ENCODE measurements at regions not wholly inside any gene's neighbourhood (a gene's known extent, or its start where the extent isn't known, plus 50 kb on each side); places are given as distances from the start of the nearest gene placed in this dataset.
"Not testable (repeated sequence)": the region's sequence is repeated elsewhere in the genome, so short reads cannot be mapped to it uniquely, and the experiment has no call there.

DNA sequence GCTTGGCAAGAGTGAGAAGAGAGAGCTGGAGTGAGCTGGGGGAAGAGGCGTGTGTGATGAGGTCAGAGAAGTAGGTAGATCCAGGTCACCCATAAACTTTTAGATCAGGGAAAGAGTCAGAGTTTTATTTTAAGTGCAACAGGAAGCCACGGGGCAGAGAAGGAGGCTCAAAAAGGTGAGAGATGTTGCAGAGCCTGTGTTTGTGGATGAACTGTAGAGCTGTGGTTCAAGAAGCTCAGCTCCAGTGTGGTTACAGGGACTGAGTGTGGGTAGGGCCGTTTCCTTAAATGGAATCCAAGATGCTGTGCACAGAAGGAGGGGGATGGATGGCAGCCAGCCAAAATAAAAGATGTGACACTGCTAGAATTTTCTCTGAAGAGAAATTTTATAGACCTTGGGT, 337.2 kb downstream of the SATB1 start:
- FAIRE-seq, result no peak
- Histone ChIP-seq H3K27ac (ENCODE audit: low read depth in 2 of 2, low read length in 2 of 2) (no peak overlapping the region), H3K9ac (ENCODE audit: low read length in 3 of 3) (no peak overlapping the region), H3K36me3 (ENCODE audit: control insufficient read depth in 2 of 3, insufficient read depth in 3 of 3, low read length in 3 of 3) (no peaks in the 10 kb centered on the region), H3K9me3 (ENCODE audit: control insufficient read depth in 2 of 3, insufficient read depth in 1 of 3, low read length in 3 of 3) (no peaks in the 10 kb centered on the region), H3K4me1 (ENCODE audit: control insufficient read depth in 2 of 3, insufficient read depth in 2 of 3, low read depth in 1 of 3, low read length in 3 of 3) (no peaks in the 10 kb centered on the region), H3K4me3 (ENCODE audit: low read length in 3 of 3) (no peak overlapping the region), H3K27me3 (ENCODE audit: control insufficient read depth, insufficient read depth, low read length) (no peaks in the 10 kb centered on the region)
- TF ChIP-seq, protein P1, sequence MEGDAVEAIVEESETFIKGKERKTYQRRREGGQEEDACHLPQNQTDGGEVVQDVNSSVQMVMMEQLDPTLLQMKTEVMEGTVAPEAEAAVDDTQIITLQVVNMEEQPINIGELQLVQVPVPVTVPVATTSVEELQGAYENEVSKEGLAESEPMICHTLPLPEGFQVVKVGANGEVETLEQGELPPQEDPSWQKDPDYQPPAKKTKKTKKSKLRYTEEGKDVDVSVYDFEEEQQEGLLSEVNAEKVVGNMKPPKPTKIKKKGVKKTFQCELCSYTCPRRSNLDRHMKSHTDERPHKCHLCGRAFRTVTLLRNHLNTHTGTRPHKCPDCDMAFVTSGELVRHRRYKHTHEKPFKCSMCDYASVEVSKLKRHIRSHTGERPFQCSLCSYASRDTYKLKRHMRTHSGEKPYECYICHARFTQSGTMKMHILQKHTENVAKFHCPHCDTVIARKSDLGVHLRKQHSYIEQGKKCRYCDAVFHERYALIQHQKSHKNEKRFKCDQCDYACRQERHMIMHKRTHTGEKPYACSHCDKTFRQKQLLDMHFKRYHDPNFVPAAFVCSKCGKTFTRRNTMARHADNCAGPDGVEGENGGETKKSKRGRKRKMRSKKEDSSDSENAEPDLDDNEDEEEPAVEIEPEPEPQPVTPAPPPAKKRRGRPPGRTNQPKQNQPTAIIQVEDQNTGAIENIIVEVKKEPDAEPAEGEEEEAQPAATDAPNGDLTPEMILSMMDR (IDR thresholded peaks at IDR 0.05; ENCODE audit: borderline replicate concordance, extremely low read depth, insufficient read depth), result no peak
- intact Hi-C loops (cut with DNase I), result no loop called here
- no peak for DNase-seq

DNA sequence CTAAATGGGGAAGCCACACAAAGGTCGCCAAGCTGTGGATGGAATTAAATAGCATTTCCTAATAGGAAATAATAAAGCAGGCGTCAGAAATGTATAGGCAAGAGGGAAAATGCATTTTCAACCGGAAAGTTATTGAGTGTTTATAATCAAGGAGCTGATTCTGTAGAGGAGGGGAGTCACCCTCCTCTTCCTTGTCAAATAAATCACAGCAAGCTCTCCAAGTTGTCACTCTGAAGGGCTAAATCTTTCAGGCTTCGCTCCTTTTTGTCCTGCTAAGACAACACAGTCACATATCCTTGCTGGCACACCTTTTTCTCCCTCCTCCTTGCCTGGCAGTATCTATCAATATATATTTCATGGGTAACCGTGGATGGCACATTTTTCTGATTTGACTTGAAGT, 338.4 kb downstream of the SATB1 start:
- TF ChIP-seq, protein P1 (IDR thresholded peaks at IDR 0.05; ENCODE audit: borderline replicate concordance, extremely low read depth, insufficient read depth), result no peak
- intact Hi-C loops (cut with DNase I), result no loop called here
- FAIRE-seq, result no peak

DNA sequence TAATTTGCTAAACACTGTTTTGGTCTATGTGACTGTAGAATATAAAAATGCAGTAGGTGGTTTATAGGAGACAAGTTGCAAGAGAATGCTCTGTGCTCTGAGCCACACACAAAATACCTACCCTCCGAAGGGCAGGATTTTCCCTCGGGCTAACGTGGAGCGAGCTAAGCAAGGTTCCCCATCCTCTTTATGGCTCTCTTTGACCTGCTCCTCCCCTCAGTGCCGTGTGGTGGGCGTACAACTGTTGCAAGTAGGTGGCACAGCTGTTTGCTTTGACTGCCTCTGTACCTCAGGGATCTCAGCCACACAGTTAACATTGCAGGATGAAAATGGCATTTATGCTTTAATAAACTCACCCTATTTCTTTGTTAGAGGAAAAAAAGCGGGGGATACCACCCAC, 339.1 kb downstream of the SATB1 start:
- DNase-seq (peak in 1 of 5 donors; percentile 9), FAIRE-seq (no peak)
- intact Hi-C loops (cut with DNase I), result no loop called here
- Histone ChIP-seq H3K9me3 (ENCODE audit: control insufficient read depth in 2 of 3, insufficient read depth in 1 of 3, low read length in 3 of 3) (no peaks in the 10 kb centered on the region), H3K9ac (ENCODE audit: low read length in 3 of 3) (no peak overlapping the region), H3K27me3 (ENCODE audit: control insufficient read depth, insufficient read depth, low read length) (no peaks in the 10 kb centered on the region), H3K27ac (ENCODE audit: low read depth in 2 of 2, low read length in 2 of 2) (no peak overlapping the region), H3K4me3 (ENCODE audit: low read length in 3 of 3) (no peak overlapping the region), H3K4me1 (ENCODE audit: control insufficient read depth in 2 of 3, insufficient read depth in 2 of 3, low read depth in 1 of 3, low read length in 3 of 3) (no peaks in the 10 kb centered on the region), H3K36me3 (ENCODE audit: control insufficient read depth in 2 of 3, insufficient read depth in 3 of 3, low read length in 3 of 3) (no peaks in the 10 kb centered on the region)
- TF ChIP-seq, protein P1 (IDR thresholded peaks at IDR 0.05; ENCODE audit: borderline replicate concordance, extremely low read depth, insufficient read depth), result no peak

More for the DNA sequence above, 338.4 kb downstream of the SATB1 start:
- Histone ChIP-seq H3K27me3 (ENCODE audit: control insufficient read depth, insufficient read depth, low read length) (no peaks in the 10 kb centered on the region), H3K9me3 (ENCODE audit: control insufficient read depth in 2 of 3, insufficient read depth in 1 of 3, low read length in 3 of 3) (no peaks in the 10 kb centered on the region), H3K36me3 (ENCODE audit: control insufficient read depth in 2 of 3, insufficient read depth in 3 of 3, low read length in 3 of 3) (no peaks in the 10 kb centered on the region), H3K9ac (ENCODE audit: low read length in 3 of 3) (no peak overlapping the region), H3K4me3 (ENCODE audit: low read length in 3 of 3) (no peak overlapping the region), H3K27ac (ENCODE audit: low read depth in 2 of 2, low read length in 2 of 2) (no peak overlapping the region), H3K4me1 (ENCODE audit: control insufficient read depth in 2 of 3, insufficient read depth in 2 of 3, low read depth in 1 of 3, low read length in 3 of 3) (no peaks in the 10 kb centered on the region)
- DNase-seq, result no peak

DNA sequence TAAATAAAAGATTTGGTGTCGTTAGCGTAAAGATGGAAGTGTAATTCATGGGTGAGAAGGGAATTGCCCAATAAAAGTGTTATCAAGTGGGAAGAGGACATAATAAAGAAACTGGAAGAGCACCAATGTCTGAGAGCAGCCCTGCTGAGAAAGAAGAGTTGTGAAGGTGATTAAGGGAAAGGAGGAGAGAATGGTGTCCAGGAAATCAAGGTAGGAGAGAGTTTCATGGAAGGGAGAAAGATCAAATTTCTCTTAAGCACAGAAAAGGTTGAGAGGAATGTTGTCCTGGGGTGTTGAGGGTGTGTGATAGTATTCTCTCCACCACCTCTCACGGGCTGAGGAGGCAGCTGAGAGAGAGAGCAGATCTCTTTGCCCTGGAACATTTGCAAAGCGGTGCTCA, 339.7 kb downstream of the SATB1 start:
- Histone ChIP-seq H3K9me3 (ENCODE audit: control insufficient read depth in 2 of 3, insufficient read depth in 1 of 3, low read length in 3 of 3) (no peaks in the 10 kb centered on the region), H3K27ac (ENCODE audit: low read depth in 2 of 2, low read length in 2 of 2) (no peak overlapping the region), H3K4me3 (ENCODE audit: low read length in 3 of 3) (no peak overlapping the region), H3K27me3 (ENCODE audit: control insufficient read depth, insufficient read depth, low read length) (no peaks in the 10 kb centered on the region), H3K9ac (ENCODE audit: low read length in 3 of 3) (no peak overlapping the region), H3K36me3 (ENCODE audit: control insufficient read depth in 2 of 3, insufficient read depth in 3 of 3, low read length in 3 of 3) (no peaks in the 10 kb centered on the region), H3K4me1 (ENCODE audit: control insufficient read depth in 2 of 3, insufficient read depth in 2 of 3, low read depth in 1 of 3, low read length in 3 of 3) (no peaks in the 10 kb centered on the region)
- no peak for FAIRE-seq
- intact Hi-C loops (cut with DNase I), result no loop called here
- TF ChIP-seq, protein P1 (IDR thresholded peaks at IDR 0.05; ENCODE audit: borderline replicate concordance, extremely low read depth, insufficient read depth), result no peak
- DNase-seq, result no peak

DNA sequence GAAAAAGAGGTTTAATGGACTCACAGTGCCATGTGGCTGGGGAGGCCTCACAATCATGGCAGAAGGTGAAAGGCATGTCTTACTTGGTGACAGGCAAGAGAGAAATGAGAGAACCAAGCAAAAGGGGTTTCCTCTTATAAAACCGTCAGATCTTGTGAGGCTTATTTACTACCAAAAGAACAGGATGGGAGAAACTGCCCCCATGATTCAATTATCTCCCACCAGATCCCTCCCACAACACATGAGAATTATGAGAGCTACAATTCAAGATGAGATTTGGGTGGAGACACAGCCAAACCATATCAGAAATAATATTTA, 340.8 kb upstream of the TBC1D5 start:
- H3K4me1 ChIP-seq (ENCODE audit: control insufficient read depth in 2 of 3, insufficient read depth in 2 of 3, low read depth in 1 of 3, low read length in 3 of 3); intact Hi-C loops (cut with DNase I); H3K4me3 ChIP-seq (ENCODE audit: low read length in 3 of 3); FAIRE-seq; H3K9ac ChIP-seq (ENCODE audit: low read length in 3 of 3); H3K27me3 ChIP-seq (ENCODE audit: control insufficient read depth, insufficient read depth, low read length); H3K27ac ChIP-seq (ENCODE audit: low read depth in 2 of 2, low read length in 2 of 2); H3K36me3 ChIP-seq (ENCODE audit: control insufficient read depth in 2 of 3, insufficient read depth in 3 of 3, low read length in 3 of 3); H3K9me3 ChIP-seq (ENCODE audit: control insufficient read depth in 2 of 3, insufficient read depth in 1 of 3, low read length in 3 of 3); DNase-seq: not testable (repeated sequence)

Data from kidney (tissue), 13 donors.